ENCODE measurements at regions not wholly inside any gene's neighbourhood (a gene's known extent, or its start where the extent isn't known, plus 50 kb on each side); places are given as distances from the start of the nearest gene placed in this dataset.

GRCh38 chr10:128594688-128595087 is 468.5 kb upstream of the MKI67 start (continued):
- no peak for TF ChIP-seq ATF3 (IDR thresholded peaks at IDR 0.05)
- no peak for TF ChIP-seq CBX3 (IDR thresholded peaks at IDR 0.05; ENCODE audit: low read depth)
- no peak for TF ChIP-seq EZH2 (IDR thresholded peaks at IDR 0.05)
- no peak for TF ChIP-seq CEBPB (IDR thresholded peaks at IDR 0.05; ENCODE audit: low read depth)
- TF ChIP-seq SP1 (IDR thresholded peaks at IDR 0.05; ENCODE audit: low read depth), result no peak

- no peaks in the 10 kb centered on the region for H3K36me3 ChIP-seq (ENCODE audit: control insufficient read depth in 1 of 2, insufficient read depth in 2 of 2, low read length in 2 of 2)
- BruUV-seq (replicated peaks), result no TSS peak
- no peak overlapping the region for H2AFZ ChIP-seq (ENCODE audit: low read depth, low read length, poor library complexity, severe bottlenecking)
- H3K27me3 ChIP-seq (ENCODE audit: insufficient read depth, low read length), result peaks cover 34% of the 10 kb centered on the region
- no peak overlapping the region for H3K27ac ChIP-seq (ENCODE audit: low read depth, low read length)
- intact Hi-C loops (cut with micrococcal nuclease), result no loop called here
- RAD21 ChIA-PET (ENCODE audit: low non-redundant PET in 1 of 2, low total read pairs in 2 of 2, uncharacterized antibody in 2 of 2, unreplicated experiment in 2 of 2), result no interaction called here
- no peak overlapping the region for H3K9ac ChIP-seq (ENCODE audit: low read length)
- no peaks in the 10 kb centered on the region for H3K79me2 ChIP-seq (ENCODE audit: insufficient read depth, low read length)
- no peaks in the 10 kb centered on the region for H3K4me1 ChIP-seq (ENCODE audit: control insufficient read depth in 1 of 2, insufficient read depth in 2 of 2, low read length in 2 of 2)
- no peaks in the 10 kb centered on the region for H3K9me3 ChIP-seq (ENCODE audit: control insufficient read depth in 1 of 2, insufficient read depth in 1 of 2, low read depth in 1 of 2, low read length in 2 of 2)
- CTCF ChIA-PET, result no interaction called here
- DNase-seq (ENCODE audit: low read depth, low spot score), result no peak
- TF ChIP-seq EZH2phosphoT487 (IDR thresholded peaks at IDR 0.05; ENCODE audit: borderline replicate concordance) (no peak), SP1 (IDR thresholded peaks at IDR 0.05; ENCODE audit: low read depth) (no peak), ZNF274 (IDR thresholded peaks at IDR 0.05; ENCODE audit: low read depth, low read length) (no peak), CBX3 (IDR thresholded peaks at IDR 0.05; ENCODE audit: low read depth) (no peak), ZBTB33 (IDR thresholded peaks at IDR 0.05; ENCODE audit: extremely low read depth, insufficient replicate concordance, low read length) (no peak), TCF7L2 (IDR thresholded peaks at IDR 0.05; ENCODE audit: borderline replicate concordance, extremely low read depth, insufficient read depth, insufficient read length) (no peak), POLR2A (IDR thresholded peaks at IDR 0.05; ENCODE audit: borderline replicate concordance, extremely low read depth, insufficient read depth, insufficient read length) (no peak), EZH2 (IDR thresholded peaks at IDR 0.05) (no peak), EGR1 (IDR thresholded peaks at IDR 0.05; ENCODE audit: low read depth) (no peak), CTCF (IDR thresholded peaks at IDR 0.05 in 2 of 3, conservative IDR thresholded peaks at IDR 0.05 in 1 of 3; ENCODE audit: borderline replicate concordance in 1 of 3, insufficient read depth in 1 of 3, low read depth in 2 of 3, low read length in 2 of 3) (no peak), SIN3A (IDR thresholded peaks at IDR 0.05; ENCODE audit: low read depth) (no peak), SRF (IDR thresholded peaks at IDR 0.05; ENCODE audit: low read depth) (no peak)
- H3K9me2 ChIP-seq (ENCODE audit: insufficient read depth), result no peaks in the 10 kb centered on the region
- POLR2A ChIA-PET, result no interaction called here
- no peaks in the 10 kb centered on the region for H4K20me1 ChIP-seq (ENCODE audit: insufficient read depth)
- H3K4me3 ChIP-seq (replicated peaks in 1 of 2; ENCODE audit: low read depth in 1 of 2, low read length in 2 of 2), result no peak overlapping the region
- ATAC-seq, result no peak
- no peak overlapping the region for H3K4me2 ChIP-seq (ENCODE audit: low read length)
Measured at GRCh38 chr10:128596906-128597305, 470.7 kb upstream of the MKI67 start.
